SK-N-SH (cell line): ENCODE measurements at regions not wholly inside any gene's neighbourhood (a gene's known extent, or its start where the extent isn't known, plus 50 kb on each side); places are given as distances from the start of the nearest gene placed in this dataset.
A peak's percentile ranks its signal among the peaks of the same experiment; 100 is the strongest.

Experiments
- CTCF ChIA-PET: fragments of 300-600, 350-600 bp; formaldehyde crosslinking; extraction: SDS; loops from one replicate; lab custom pipeline; 2021; lab: Yijun Ruan, JAX
- POLR2A ChIA-PET: fragments of 350-600 bp; sonication (Branson Sonifier 250); formaldehyde crosslinking; extraction: SDS; loops from one replicate; lab custom pipeline; 2020; ENCODE audit warnings: antibody characterized with exemption, inconsistent platforms; lab: Yijun Ruan, JAX
- DNase-seq: peaks from one replicate; pipeline ENCODE4 v3.0.0; 2012
- H2AFZ ChIP-seq: fragments of 200-600 bp; sonication (generic); 2 replicates; pipeline ENCODE4 v1.8.1; 2016; ENCODE audit warnings: antibody characterized with exemption, mild to moderate bottlenecking, low read depth
- H3F3A ChIP-seq: fragments of 200-600 bp; sonication (generic); replicated peaks from 2 replicates; pipeline ENCODE3; 2016; ENCODE audit warnings: antibody characterized with exemption, mild to moderate bottlenecking; ENCODE audit not compliant: insufficient read depth
- H3K27ac ChIP-seq, 2 experiments: fragments of 200-500 bp in 1 of 2; fragments of 200-600 bp in 1 of 2; sonication (Bioruptor generic) in 1 of 2; sonication (generic), shearing (Covaris generic) in 1 of 2; 2 replicates each; pipeline versions ENCODE4 v1.5.1 to v1.6.1; 2014 to 2016; ENCODE audit warnings: low read depth in 2 of 2, inconsistent platforms in 1 of 2, low read length in 1 of 2, mild to moderate bottlenecking in 1 of 2, mixed read lengths in 1 of 2
- H3K27me3 ChIP-seq: fragments of 200-600 bp; sonication (generic), shearing (Covaris generic); 2 replicates; pipeline ENCODE4 v1.6.1; 2016; ENCODE audit warnings: mixed run types; ENCODE audit not compliant: insufficient read depth
- H3K36me3 ChIP-seq, 2 experiments: fragments of 200-500 bp in 1 of 2; fragments of 200-600 bp in 1 of 2; sonication (Bioruptor generic) in 1 of 2; sonication (generic) in 1 of 2; replicated peaks in 1 of 2; 2 replicates each; pipeline versions ENCODE3 to v1.5.1; 2014 to 2016; ENCODE audit warnings: low read length in 1 of 2, mild to moderate bottlenecking in 1 of 2; ENCODE audit not compliant: insufficient read depth in 2 of 2, control insufficient read depth in 1 of 2
- H3K4me1 ChIP-seq, 2 experiments: fragments of 200-500 bp in 1 of 2; fragments of 200-600 bp in 1 of 2; sonication (Bioruptor generic) in 1 of 2; sonication (generic), shearing (Covaris generic) in 1 of 2; 2 replicates each; pipeline versions ENCODE4 v1.5.1 to v1.6.1; 2014 to 2016; ENCODE audit warnings: low read depth in 1 of 2, low read length in 1 of 2, mixed run types in 1 of 2; ENCODE audit not compliant: insufficient read depth in 2 of 2, control insufficient read depth in 1 of 2
- H3K4me2 ChIP-seq: fragments of 200-600 bp; sonication (generic), shearing (Covaris generic); 2 replicates; pipeline ENCODE4 v1.6.1; 2017; ENCODE audit warnings: mixed run types
- H3K4me3 ChIP-seq, 2 experiments: fragments of 200-500 bp in 1 of 2; fragments of 200-600 bp in 1 of 2; sonication (Bioruptor generic) in 1 of 2; sonication (generic), shearing (Covaris generic) in 1 of 2; 2 replicates each; pipeline versions ENCODE4 v1.5.1 to v1.8.1; 2014 to 2016; ENCODE audit warnings: low read depth in 2 of 2, inconsistent platforms in 1 of 2, low read length in 1 of 2, mild to moderate bottlenecking in 1 of 2, mixed read lengths in 1 of 2, moderate library complexity in 1 of 2
- H3K79me2 ChIP-seq: fragments of 200-600 bp; sonication (generic); 2 replicates; pipeline ENCODE4 v1.8.1; 2017; ENCODE audit warnings: mild to moderate bottlenecking; ENCODE audit not compliant: insufficient read depth
- H3K9ac ChIP-seq: fragments of 200-600 bp; sonication (generic); 2 replicates; pipeline ENCODE4 v1.6.1; 2017; ENCODE audit warnings: mixed run types
- H3K9me2 ChIP-seq: fragments of 200-600 bp; sonication (generic); 2 replicates; pipeline ENCODE4 v1.6.1; 2017; ENCODE audit warnings: mixed run types
- H3K9me3 ChIP-seq: fragments of 200-600 bp; sonication (generic); 2 replicates; pipeline ENCODE4 v1.6.1; 2017; ENCODE audit warnings: mixed run types, mild to moderate bottlenecking, moderate library complexity
- H4K20me1 ChIP-seq: fragments of 200-600 bp; sonication (generic); 2 replicates; pipeline ENCODE4 v1.6.1; 2017; ENCODE audit warnings: mild to moderate bottlenecking, mixed run types; ENCODE audit not compliant: insufficient read depth
- CHD2 ChIP-seq: fragments of 150-350 bp; IDR thresholded peaks from 2 replicates; pipeline ENCODE4 v1.6.1; 2018; ENCODE audit warnings: low read length; ENCODE audit not compliant: partially characterized antibody
- ELF1 ChIP-seq: IDR thresholded peaks from 2 replicates; pipeline ENCODE4 v1.4.0; 2012
- FOSL2 ChIP-seq: IDR thresholded peaks from 2 replicates; pipeline ENCODE4 v1.4.0; 2012; ENCODE audit warnings: low read depth, mild to moderate bottlenecking, moderate library complexity, borderline replicate concordance
- FOXM1 ChIP-seq: IDR thresholded peaks from 2 replicates; pipeline ENCODE4 v1.4.0; 2012; ENCODE audit warnings: low read depth, mild to moderate bottlenecking
- GATA2 ChIP-seq: sonication (generic); formaldehyde crosslinking; IDR thresholded peaks from 2 replicates; pipeline ENCODE4 v1.5.0; 2020; ENCODE audit warnings: mild to moderate bottlenecking, missing genetic modification reagents
- JUND ChIP-seq: IDR thresholded peaks from 2 replicates; pipeline ENCODE4 v1.4.0; 2012
- MEF2A ChIP-seq: IDR thresholded peaks from 2 replicates; pipeline ENCODE4 v1.4.0; 2012; ENCODE audit warnings: low read depth, borderline replicate concordance
- NRF1 ChIP-seq: IDR thresholded peaks from 2 replicates; pipeline ENCODE4 v1.6.1; 2012; ENCODE audit warnings: low read depth, mild to moderate bottlenecking, low read length
- PBX3 ChIP-seq: IDR thresholded peaks from 2 replicates; pipeline ENCODE4; 2012
- POLR2AphosphoS5 ChIP-seq: IDR thresholded peaks from 2 replicates; pipeline ENCODE4 v1.6.1; 2012; ENCODE audit warnings: low read depth, low read length
- RAD21 ChIP-seq: IDR thresholded peaks from 2 replicates; pipeline ENCODE4 v1.6.1; 2012; ENCODE audit warnings: mild to moderate bottlenecking, low read length
- RFX5 ChIP-seq: IDR thresholded peaks from 2 replicates; pipeline ENCODE4 v1.6.1; 2012; ENCODE audit warnings: mild to moderate bottlenecking, improper control_type of control experiment, low read length
- RXRA ChIP-seq: IDR thresholded peaks from 2 replicates; pipeline ENCODE4 v1.4.0; 2012; ENCODE audit warnings: low read depth, mild to moderate bottlenecking, borderline replicate concordance
- SIN3A ChIP-seq: IDR thresholded peaks from 2 replicates; pipeline ENCODE4 v1.6.1; 2012; ENCODE audit warnings: low read depth, mild to moderate bottlenecking, low read length, moderate library complexity, borderline replicate concordance
- TAF1 ChIP-seq: IDR thresholded peaks from 2 replicates; pipeline ENCODE4 v1.6.1; 2012; ENCODE audit warnings: low read depth, mild to moderate bottlenecking, low read length, moderate library complexity, borderline replicate concordance
- TCF12 ChIP-seq: IDR thresholded peaks from 2 replicates; pipeline ENCODE4 v1.4.0; 2012
- TEAD4 ChIP-seq: IDR thresholded peaks from 2 replicates; pipeline ENCODE4 v1.4.0; 2012; ENCODE audit warnings: mild to moderate bottlenecking, borderline replicate concordance; ENCODE audit not compliant: insufficient read depth
- USF2 ChIP-seq: fragments of 150-350 bp; IDR thresholded peaks from 2 replicates; pipeline ENCODE4 v1.6.1; 2017; ENCODE audit warnings: antibody characterized with exemption, low read length, low read depth, borderline replicate concordance
- YY1 ChIP-seq: IDR thresholded peaks from 2 replicates; pipeline ENCODE4 v1.4.0; 2012; ENCODE audit warnings: low read depth, mild to moderate bottlenecking
- WGBS: methylation state at CpG from one replicate; pipeline ENCODE4 v1.1.6; 2017; ENCODE audit warnings: low lambda C conversion rate; 5-methylcytosine and 5-hydroxymethylcytosine counted together

- H3K27ac ChIP-seq: peak overlapping the region in 1 of 2 experiments; percentile 90; a peak in 2 of 4 replicates
- WGBS: 67% methylated on average over 2 of the region's 2 CpGs
- no peak for TF ChIP-seq FOXM1
- no peak for TF ChIP-seq TEAD4
- TF ChIP-seq TCF12: no peak
- TF ChIP-seq TAF1: no peak
- no peak for TF ChIP-seq CHD2
- TF ChIP-seq NRF1: no peak
- TF ChIP-seq ELF1: no peak
- TF ChIP-seq RXRA: no peak
- no peak for TF ChIP-seq USF2
- TF ChIP-seq GATA2: no peak
- no peak for TF ChIP-seq FOSL2
- TF ChIP-seq POLR2AphosphoS5: no peak
- TF ChIP-seq PBX3: no peak
- TF ChIP-seq SIN3A: no peak
- TF ChIP-seq YY1: no peak
- H3K9ac ChIP-seq: no peak overlapping the region
- H3K4me1 ChIP-seq: peaks cover 0 to 43% of the 10 kb centered on the region in 2 experiments
- H4K20me1 ChIP-seq: no peaks in the 10 kb centered on the region
- H3K9me3 ChIP-seq: no peaks in the 10 kb centered on the region
- no peak overlapping the region for H3K4me2 ChIP-seq
- no peak overlapping the region for H3K4me3 ChIP-seq
- CTCF ChIA-PET: interaction anchor here (1.5 kb wide), 1 partner anchor 12 kb away, joined by 4 read pairs; no protein-coding TSS in a partner anchor
- peaks cover 39% of the 10 kb centered on the region for H3F3A ChIP-seq
- POLR2A ChIA-PET: interaction anchor here (0.6 kb wide), 1 partner anchor 10 kb away, joined by 3 read pairs; no protein-coding TSS in a partner anchor
- H3K79me2 ChIP-seq: no peaks in the 10 kb centered on the region
- H3K9me2 ChIP-seq: no peaks in the 10 kb centered on the region
- H3K27me3 ChIP-seq: no peaks in the 10 kb centered on the region
- no peak for DNase-seq
- no peaks in the 10 kb centered on the region for H3K36me3 ChIP-seq
- H2AFZ ChIP-seq: no peak overlapping the region; the same call in 1 of the 2 replicates
These were observed 265.9 kb upstream of the TGFBR2 start for GRCh38 chr3:30340500-30340899.

GRCh38 chr3:30341079-30341478 lies 265.3 kb upstream of the TGFBR2 start:
- 58% methylated on average over 2 of the region's 2 CpGs for WGBS
- H4K20me1 ChIP-seq: no peaks in the 10 kb centered on the region
- peaks cover 42% of the 10 kb centered on the region for H3F3A ChIP-seq
- peak overlapping the region in 1 of 2 experiments; percentile 90; a peak in 3 of 4 replicates for H3K27ac ChIP-seq
- ChIA-PET POLR2A (interaction anchor here (0.6 kb wide), 1 partner anchor 11 kb away, joined by 3 read pairs; no protein-coding TSS in a partner anchor), CTCF (interaction anchor here (1.5 kb wide), 1 partner anchor 11 kb away, joined by 4 read pairs; no protein-coding TSS in a partner anchor)
- H3K9me2 ChIP-seq: no peaks in the 10 kb centered on the region
- TF ChIP-seq TEAD4: no peak
- TF ChIP-seq MEF2A: no peak
- TF ChIP-seq JUND: no peak
- TF ChIP-seq YY1: peak; percentile 57; the same call in 1 of the 2 replicates
- TF ChIP-seq RFX5: no peak
- no peak for TF ChIP-seq TAF1
- no peak for TF ChIP-seq RAD21
- H3K9ac ChIP-seq: no peak overlapping the region; the same call in 1 of the 2 replicates
- 0 out of 2 replicates have a peak overlapping the region, but pooled peaks have one; percentile 41 for H3K4me2 ChIP-seq
- peaks cover 0 to 49% of the 10 kb centered on the region in 2 experiments for H3K4me1 ChIP-seq
- H3K4me3 ChIP-seq: no peak overlapping the region
- no peak overlapping the region for H2AFZ ChIP-seq
- no peaks in the 10 kb centered on the region for H3K27me3 ChIP-seq
- H3K9me3 ChIP-seq: no peaks in the 10 kb centered on the region
- no peaks in the 10 kb centered on the region for H3K79me2 ChIP-seq
- no peak for DNase-seq
- H3K36me3 ChIP-seq: no peaks in the 10 kb centered on the region
